ENCODE measurements at regions not wholly inside any gene's neighbourhood (a gene's known extent, or its start where the extent isn't known, plus 50 kb on each side); places are given as distances from the start of the nearest gene placed in this dataset.

GRCh38 chrX:30941898-30942297 lies 52.8 kb upstream of the TAB3 start:
- Histone ChIP-seq H3K4me1 (ENCODE audit: control insufficient read depth in 2 of 2, insufficient read depth in 2 of 2, low read length in 2 of 2) (no peaks in the 10 kb centered on the region), H3K9me3 (ENCODE audit: control insufficient read depth in 2 of 2, insufficient read depth in 1 of 2, low read length in 1 of 2) (no peaks in the 10 kb centered on the region), H3K4me3 (ENCODE audit: low read length in 2 of 2) (no peak overlapping the region), H3K27me3 (ENCODE audit: control insufficient read depth in 2 of 2, insufficient read depth in 1 of 2, low read length in 1 of 2) (no peaks in the 10 kb centered on the region), H3K27ac (ENCODE audit: low read depth in 1 of 2, low read length in 1 of 2) (no peak overlapping the region), H3K36me3 (ENCODE audit: control insufficient read depth in 2 of 2, insufficient read depth in 2 of 2, low read length in 1 of 2) (no peaks in the 10 kb centered on the region)
- no peak for DNase-seq (ENCODE audit: low read depth in 6 of 9, low spot score in 9 of 9)
- 95% methylated on average over 1 of the region's 1 CpG for whole genome bisulfite sequencing

- Histone ChIP-seq H3K27ac (ENCODE audit: low read depth in 1 of 2, low read length in 1 of 2) (no peak overlapping the region), H3K9me3 (ENCODE audit: control insufficient read depth in 2 of 2, insufficient read depth in 1 of 2, low read length in 1 of 2) (no peaks in the 10 kb centered on the region), H3K27me3 (ENCODE audit: control insufficient read depth in 2 of 2, insufficient read depth in 1 of 2, low read length in 1 of 2) (no peaks in the 10 kb centered on the region), H3K4me1 (ENCODE audit: control insufficient read depth in 2 of 2, insufficient read depth in 2 of 2, low read length in 2 of 2) (no peaks in the 10 kb centered on the region), H3K36me3 (ENCODE audit: control insufficient read depth in 2 of 2, insufficient read depth in 2 of 2, low read length in 1 of 2) (no peaks in the 10 kb centered on the region), H3K4me3 (ENCODE audit: low read length in 2 of 2) (no peak overlapping the region)
- no peak for DNase-seq (ENCODE audit: low read depth in 6 of 9, low spot score in 9 of 9)
- WGBS = 96% methylated on average over 4 of the region's 4 CpGs
These were observed 50.9 kb upstream of the TAB3 start for GRCh38 chrX:30939928-30940327.

Data from thymus (tissue), 11 donors.